Thoracic aorta (tissue), 2 donors: ENCODE measurements at regions not wholly inside any gene's neighbourhood (a gene's known extent, or its start where the extent isn't known, plus 50 kb on each side); places are given as distances from the start of the nearest gene placed in this dataset.

Experiments used
- ATAC-seq: fragments of 150-250 bp; one replicate; pipeline ENCODE4 v1.8.0; 2017; ENCODE audit warnings: low read depth; ENCODE audit not compliant: insufficient number of reproducible peaks, low FRiP score
- DNase-seq: peaks from one replicate; pipeline ENCODE4 v3.0.0-alpha.2; 2020; ENCODE audit warnings: low spot score
- H3K27ac ChIP-seq, 2 donors: fragments of 200-600 bp; sonication (generic); 1 replicate in 1 of 2; 2 replicates in 1 of 2; pipeline ENCODE4 v1.5.1; 2016; ENCODE audit warnings: mild to moderate bottlenecking in 2 of 2, moderate library complexity in 2 of 2
- H3K27me3 ChIP-seq: fragments of 200-600 bp; sonication (generic); replicated peaks from 2 replicates; pipeline ENCODE4 v1.6.0; 2016; ENCODE audit warnings: mild to moderate bottlenecking; ENCODE audit not compliant: insufficient read depth
- H3K36me3 ChIP-seq: fragments of 200-600 bp; sonication (generic); one replicate; pipeline ENCODE4 v1.5.1; 2016
- H3K4me1 ChIP-seq, 2 donors: fragments of 200-600 bp; sonication (generic); 1 replicate in 1 of 2; 2 replicates in 1 of 2; pipeline versions ENCODE4 v1.5.1 to v1.6.0; 2016; ENCODE audit warnings: low read depth in 2 of 2, mild to moderate bottlenecking in 1 of 2; ENCODE audit not compliant: control insufficient read depth in 1 of 2
- H3K4me3 ChIP-seq: fragments of 200-600 bp; sonication (generic); 2 replicates; pipeline ENCODE4 v1.5.1; 2016; ENCODE audit warnings: mild to moderate bottlenecking
- H3K9me3 ChIP-seq: fragments of 200-600 bp; sonication (generic); 2 replicates; pipeline ENCODE4 v1.5.1; 2016
- TF ChIP-seq, protein P1 (sequence below): fragments of 200-600 bp; sonication (generic); IDR thresholded peaks from one replicate; pipeline ENCODE4 v1.5.1; 2019; ENCODE audit warnings: antibody characterized with exemption

DNA sequence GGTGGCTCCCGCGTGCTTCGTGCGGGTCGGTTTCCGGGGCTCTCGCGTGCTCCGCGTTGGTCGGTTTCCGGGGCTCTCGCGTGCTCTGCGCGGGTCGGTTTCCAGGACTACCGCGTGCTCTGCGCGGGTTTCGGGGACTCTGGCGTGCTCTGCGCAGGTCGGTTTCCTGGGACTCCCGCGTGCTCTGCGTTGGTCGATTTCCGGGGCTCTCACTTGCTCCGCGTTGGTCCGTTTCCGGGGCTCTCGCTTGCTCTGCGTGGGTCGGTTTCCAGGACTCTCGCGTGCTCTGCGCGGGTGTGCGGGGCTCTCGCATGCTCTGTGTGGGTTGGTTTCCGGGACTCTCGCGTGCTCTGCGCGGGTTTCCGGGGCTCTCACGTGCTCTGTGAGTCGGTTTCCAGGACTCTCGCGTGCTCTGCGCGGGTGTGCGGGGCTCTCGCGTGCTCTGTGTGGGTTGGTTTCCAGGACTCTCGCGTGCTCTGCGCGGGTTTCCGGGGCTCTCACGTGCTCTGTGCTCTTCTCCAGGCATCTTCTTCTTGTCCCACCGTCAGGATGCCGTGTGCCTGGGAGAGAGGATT, 109.9 kb upstream of the LRPAP1 start:
- Histone ChIP-seq H3K36me3 (no peaks in the 10 kb centered on the region), H3K9me3 (no peaks in the 10 kb centered on the region), H3K4me3 (no peak overlapping the region), H3K4me1 (peaks cover 3 to 26% of the 10 kb centered on the region in 2 donors), H3K27ac (no peak overlapping the region), H3K27me3 (no peaks in the 10 kb centered on the region)
- TF ChIP-seq, protein P1, sequence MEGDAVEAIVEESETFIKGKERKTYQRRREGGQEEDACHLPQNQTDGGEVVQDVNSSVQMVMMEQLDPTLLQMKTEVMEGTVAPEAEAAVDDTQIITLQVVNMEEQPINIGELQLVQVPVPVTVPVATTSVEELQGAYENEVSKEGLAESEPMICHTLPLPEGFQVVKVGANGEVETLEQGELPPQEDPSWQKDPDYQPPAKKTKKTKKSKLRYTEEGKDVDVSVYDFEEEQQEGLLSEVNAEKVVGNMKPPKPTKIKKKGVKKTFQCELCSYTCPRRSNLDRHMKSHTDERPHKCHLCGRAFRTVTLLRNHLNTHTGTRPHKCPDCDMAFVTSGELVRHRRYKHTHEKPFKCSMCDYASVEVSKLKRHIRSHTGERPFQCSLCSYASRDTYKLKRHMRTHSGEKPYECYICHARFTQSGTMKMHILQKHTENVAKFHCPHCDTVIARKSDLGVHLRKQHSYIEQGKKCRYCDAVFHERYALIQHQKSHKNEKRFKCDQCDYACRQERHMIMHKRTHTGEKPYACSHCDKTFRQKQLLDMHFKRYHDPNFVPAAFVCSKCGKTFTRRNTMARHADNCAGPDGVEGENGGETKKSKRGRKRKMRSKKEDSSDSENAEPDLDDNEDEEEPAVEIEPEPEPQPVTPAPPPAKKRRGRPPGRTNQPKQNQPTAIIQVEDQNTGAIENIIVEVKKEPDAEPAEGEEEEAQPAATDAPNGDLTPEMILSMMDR: no peak
- DNase-seq (no peak), ATAC-seq (no peak)

DNA sequence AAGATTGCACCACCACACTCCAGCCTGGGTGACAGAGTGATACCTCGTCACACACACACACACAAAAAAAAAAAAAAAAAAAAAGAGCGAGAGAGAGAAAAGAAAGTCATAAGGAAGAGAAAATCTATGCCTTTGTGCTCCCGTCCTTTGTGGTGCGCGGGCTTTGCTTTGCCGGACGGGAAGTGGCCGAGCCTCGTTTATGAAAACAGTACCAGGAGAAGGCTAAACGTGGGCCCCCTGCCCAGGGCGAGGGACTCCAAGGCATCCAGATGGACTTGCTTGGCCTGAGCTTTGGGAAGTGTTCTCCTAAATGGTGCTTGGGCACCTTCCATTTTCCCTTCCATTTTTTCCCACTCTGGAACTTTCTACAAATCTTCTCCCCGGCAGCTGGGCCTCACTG, 109.3 kb upstream of the LRPAP1 start:
- Histone ChIP-seq H3K4me1 (peaks cover 3 to 26% of the 10 kb centered on the region in 2 donors), H3K36me3 (no peaks in the 10 kb centered on the region), H3K4me3 (no peak overlapping the region), H3K9me3 (no peaks in the 10 kb centered on the region), H3K27me3 (no peaks in the 10 kb centered on the region), H3K27ac (no peak overlapping the region)
- ATAC-seq (no peak), DNase-seq (no peak)
- TF ChIP-seq, protein P1: no peak

DNA sequence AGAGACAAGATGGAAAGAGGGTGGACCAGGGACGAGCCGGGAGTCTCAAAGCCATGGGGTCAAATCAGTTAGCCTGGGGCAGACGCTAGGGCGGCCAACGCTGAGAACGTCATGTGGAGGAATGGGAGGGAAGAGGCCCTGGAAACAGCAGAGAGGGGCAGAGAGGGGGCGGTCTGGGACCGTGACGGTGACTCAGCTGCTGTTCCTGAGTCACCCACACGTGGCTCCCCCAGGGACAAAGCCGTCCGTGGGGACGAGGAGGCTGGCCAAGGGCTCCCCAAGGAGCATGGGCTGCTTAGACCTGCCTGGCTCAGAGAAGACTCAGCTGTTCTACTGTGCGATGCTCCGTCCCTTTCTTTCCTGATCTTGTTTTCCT, 108.4 kb upstream of the LRPAP1 start:
- Histone ChIP-seq H3K36me3 (no peaks in the 10 kb centered on the region), H3K4me3 (no peak overlapping the region), H3K9me3 (no peaks in the 10 kb centered on the region), H3K4me1 (peaks cover under 1 to 19% of the 10 kb centered on the region in 2 donors), H3K27me3 (no peaks in the 10 kb centered on the region), H3K27ac (no peak overlapping the region)
- peak; percentile 32 for ATAC-seq
- no peak for DNase-seq
- TF ChIP-seq, protein P1: no peak

DNA sequence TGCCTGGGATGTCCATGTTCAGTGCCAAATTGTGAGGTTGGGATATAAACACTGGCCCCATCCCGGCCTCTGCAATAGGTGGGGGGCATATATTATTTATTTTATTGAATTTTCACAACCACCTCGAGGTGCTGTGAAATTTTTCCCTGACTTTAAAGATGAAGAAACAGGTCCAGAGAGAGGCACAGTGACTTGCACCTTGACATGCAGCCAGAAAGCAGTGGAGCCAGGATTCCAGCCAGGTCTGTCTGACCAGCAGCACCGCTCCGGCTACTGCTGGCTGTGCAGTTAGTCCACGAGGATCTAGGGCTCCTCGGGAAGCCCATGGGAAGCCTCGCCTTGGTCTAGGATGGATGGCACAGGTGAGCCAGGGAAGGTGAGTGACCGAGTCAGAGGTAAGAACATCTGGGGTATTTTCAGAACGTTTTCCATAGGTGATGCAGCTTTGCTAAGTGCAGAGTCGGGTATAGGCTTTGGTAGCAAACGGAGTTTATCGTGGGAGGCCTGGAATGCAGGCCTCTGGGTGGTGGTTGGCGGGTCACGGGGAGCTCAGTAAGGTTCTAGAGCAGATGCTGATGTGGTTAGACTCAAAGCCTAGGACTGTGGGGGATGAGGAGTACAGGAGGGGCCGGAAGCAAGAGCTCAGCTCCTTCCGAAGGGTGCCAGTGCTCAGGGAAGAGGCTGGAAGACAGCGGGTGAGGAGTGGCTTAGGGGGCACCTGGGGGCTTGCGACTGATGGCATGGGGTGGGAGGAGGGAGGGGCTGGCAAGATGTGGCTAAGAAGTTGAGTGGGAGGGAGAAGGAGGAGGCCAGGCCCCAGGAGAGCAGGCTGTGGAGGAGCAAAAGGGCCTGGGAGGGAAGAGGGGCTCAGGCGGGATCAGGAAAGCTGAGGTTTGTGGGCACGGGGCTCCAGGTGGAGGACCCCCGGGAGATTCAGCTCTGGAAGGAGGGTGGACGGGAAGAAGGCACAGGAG, 107.7 kb upstream of the LRPAP1 start:
- Histone ChIP-seq H3K4me1 (peaks cover 0 to 13% of the 10 kb centered on the region in 2 donors), H3K4me3 (no peak overlapping the region), H3K27me3 (no peaks in the 10 kb centered on the region), H3K36me3 (no peaks in the 10 kb centered on the region), H3K27ac (peak overlapping the region in 1 of 2 donors; percentile 34), H3K9me3 (no peaks in the 10 kb centered on the region)
- ATAC-seq: no peak
- TF ChIP-seq, protein P1: no peak
- DNase-seq: no peak

DNA sequence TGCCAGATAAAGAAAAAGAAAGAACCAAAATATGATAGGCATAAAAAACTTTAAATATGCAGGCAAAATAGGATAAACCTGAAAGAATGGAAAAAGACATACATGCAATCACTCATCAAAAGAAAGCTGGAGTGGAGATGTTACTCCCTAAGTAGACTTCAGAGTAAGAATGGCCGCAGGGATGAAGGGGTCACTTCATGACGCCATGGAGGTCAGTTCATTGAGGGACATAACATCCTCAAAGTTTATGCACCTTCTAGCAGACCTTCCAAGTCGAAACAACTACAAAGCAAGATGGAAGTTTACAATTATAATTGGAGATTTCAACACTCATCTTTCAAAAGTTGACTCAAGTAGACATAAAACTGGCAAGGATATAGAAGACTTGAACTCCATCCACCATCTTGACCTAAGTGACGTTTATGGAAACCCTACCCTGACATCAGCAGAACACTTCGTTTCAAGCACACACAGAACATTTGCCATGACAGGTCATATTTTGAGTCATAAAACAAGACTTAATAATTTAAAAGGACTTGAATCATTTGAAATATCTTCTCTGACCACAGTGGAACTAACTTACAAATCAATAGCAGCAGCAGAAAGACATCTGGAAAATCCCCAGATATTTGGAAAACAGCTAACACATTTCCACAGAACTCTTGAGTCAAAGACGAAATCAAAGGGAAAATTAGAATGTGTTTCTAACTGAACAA, 106.0 kb upstream of the LRPAP1 start:
- DNase-seq (no peak), ATAC-seq (no peak)
- H3K9me3 ChIP-seq: no peaks in the 10 kb centered on the region
- TF ChIP-seq, protein P1: no peak
- no peaks in the 10 kb centered on the region for H3K36me3 ChIP-seq
- H3K4me3 ChIP-seq: no peak overlapping the region
- H3K27ac ChIP-seq: no peak overlapping the region
- no peaks in the 10 kb centered on the region for H3K27me3 ChIP-seq
- H3K4me1 ChIP-seq: peaks cover 0 to 13% of the 10 kb centered on the region in 2 donors
